Loucy (cell line): ENCODE measurements at regions not wholly inside any gene's neighbourhood (a gene's known extent, or its start where the extent isn't known, plus 50 kb on each side); places are given as distances from the start of the nearest gene placed in this dataset.
A peak's percentile ranks its signal among the peaks of the same experiment; 100 is the strongest.

Source experiments
- H2AFZ ChIP-seq: fragments of 200-600 bp; sonication (generic); 2 replicates; pipeline ENCODE4 v1.6.0; 2016; ENCODE audit warnings: antibody characterized with exemption, mild to moderate bottlenecking, low read length, moderate library complexity
- H3F3A ChIP-seq: fragments of 200-600 bp; 2 replicates; pipeline ENCODE4 v1.6.0; 2016; ENCODE audit warnings: antibody characterized with exemption, low read depth, mild to moderate bottlenecking
- H3K27me3 ChIP-seq: fragments of 200-600 bp; sonication (generic); 2 replicates; pipeline ENCODE4 v1.6.1; 2014; ENCODE audit warnings: low read length, mild to moderate bottlenecking; ENCODE audit not compliant: insufficient read depth, poor library complexity, severe bottlenecking
- H3K36me3 ChIP-seq: fragments of 200-600 bp; sonication (generic); 2 replicates; pipeline ENCODE4 v1.6.1; 2016; ENCODE audit warnings: low read length; ENCODE audit not compliant: insufficient read depth
- H3K4me1 ChIP-seq: fragments of 200-600 bp; sonication (generic); 2 replicates; pipeline ENCODE4 v1.5.1; 2014; ENCODE audit warnings: low read length, mild to moderate bottlenecking; ENCODE audit not compliant: insufficient read depth, poor library complexity, severe bottlenecking
- H3K4me2 ChIP-seq: fragments of 200-600 bp; sonication (generic); 2 replicates; pipeline ENCODE4 v1.6.0; 2014; ENCODE audit warnings: antibody characterized with exemption, low read length, low read depth, mild to moderate bottlenecking; ENCODE audit not compliant: poor library complexity, severe bottlenecking
- H3K4me3 ChIP-seq: fragments of 200-600 bp; sonication (generic); 2 replicates; pipeline ENCODE4 v1.5.1; 2014; ENCODE audit warnings: low read length, mild to moderate bottlenecking, mixed read lengths; ENCODE audit not compliant: poor library complexity, severe bottlenecking
- H3K79me2 ChIP-seq: fragments of 200-600 bp; sonication (generic); 2 replicates; pipeline ENCODE4 v1.6.1; 2014; ENCODE audit warnings: low read length; ENCODE audit not compliant: insufficient read depth
- H3K9ac ChIP-seq: fragments of 200-600 bp; sonication (generic); 2 replicates; pipeline ENCODE4 v1.6.0; 2014; ENCODE audit warnings: mild to moderate bottlenecking, low read depth, low read length, moderate library complexity; ENCODE audit not compliant: poor library complexity, severe bottlenecking
- H3K9me2 ChIP-seq: fragments of 200-600 bp; sonication (generic); replicated peaks from 2 replicates; pipeline ENCODE4 v1.6.1; 2016; ENCODE audit warnings: low read depth, low read length, mixed read lengths
- H3K9me3 ChIP-seq: fragments of 200-600 bp; sonication (generic); 2 replicates; pipeline ENCODE4 v1.6.1; 2014; ENCODE audit warnings: mild to moderate bottlenecking, antibody characterized with exemption, low read length, low read depth; ENCODE audit not compliant: insufficient read depth
- H4K20me1 ChIP-seq: fragments of 200-600 bp; sonication (generic); 2 replicates; pipeline ENCODE4 v1.6.0; 2014; ENCODE audit warnings: antibody characterized with exemption, low read length, mild to moderate bottlenecking; ENCODE audit not compliant: insufficient read depth, poor library complexity, severe bottlenecking
- CTCF ChIP-seq: fragments of 200-600 bp; sonication (generic); conservative IDR thresholded peaks from 2 replicates; pipeline ENCODE4 v1.5.1; 2014; ENCODE audit warnings: mild to moderate bottlenecking, antibody characterized with exemption, low read length
- EZH2phosphoT487 ChIP-seq: fragments of 200-600 bp; IDR thresholded peaks from 2 replicates; pipeline ENCODE4 v1.6.1; 2018; ENCODE audit warnings: antibody characterized with exemption, mild to moderate bottlenecking, moderate library complexity, borderline replicate concordance

- Histone ChIP-seq H3K27me3 (no peaks in the 10 kb centered on the region), H4K20me1 (no peaks in the 10 kb centered on the region), H3K79me2 (no peaks in the 10 kb centered on the region), H3K9me3 (no peaks in the 10 kb centered on the region), H2AFZ (no peak overlapping the region), H3F3A (no peaks in the 10 kb centered on the region), H3K36me3 (no peaks in the 10 kb centered on the region), H3K9ac (no peak overlapping the region), H3K4me3 (no peak overlapping the region), H3K9me2 (no peaks in the 10 kb centered on the region), H3K4me2 (no peak overlapping the region), H3K4me1 (no peaks in the 10 kb centered on the region)
- TF ChIP-seq EZH2phosphoT487 (no peak), CTCF (peak; percentile 78)
Observed at GRCh38 chr14:85195872-85196477, 334.0 kb upstream of the FLRT2 start.

- no peak overlapping the region for H3K4me3 ChIP-seq
- no peaks in the 10 kb centered on the region for H3K4me1 ChIP-seq
- H3K9me2 ChIP-seq: no peaks in the 10 kb centered on the region
- no peaks in the 10 kb centered on the region for H3K79me2 ChIP-seq
- H3K4me2 ChIP-seq: no peak overlapping the region
- no peaks in the 10 kb centered on the region for H4K20me1 ChIP-seq
- H3K9ac ChIP-seq: no peak overlapping the region
- no peaks in the 10 kb centered on the region for H3K9me3 ChIP-seq
- H3K27me3 ChIP-seq: no peaks in the 10 kb centered on the region
- no peak overlapping the region for H2AFZ ChIP-seq
- H3F3A ChIP-seq: no peaks in the 10 kb centered on the region
- no peak for TF ChIP-seq CTCF
- TF ChIP-seq EZH2phosphoT487: no peak
- H3K36me3 ChIP-seq: no peaks in the 10 kb centered on the region
Observed at GRCh38 chr14:85198001-85198400, 331.9 kb upstream of the FLRT2 start.

GRCh38 chr14:85205875-85206274, 324.1 kb upstream of the FLRT2 start:
- Histone ChIP-seq H3K4me1 (peaks cover 14% of the 10 kb centered on the region), H3K9ac (no peak overlapping the region), H3K9me2 (no peaks in the 10 kb centered on the region), H3K36me3 (no peaks in the 10 kb centered on the region), H3K4me3 (no peak overlapping the region), H3K79me2 (no peaks in the 10 kb centered on the region), H2AFZ (no peak overlapping the region), H4K20me1 (no peaks in the 10 kb centered on the region), H3K9me3 (no peaks in the 10 kb centered on the region), H3F3A (no peaks in the 10 kb centered on the region), H3K4me2 (no peak overlapping the region), H3K27me3 (no peaks in the 10 kb centered on the region)
- TF ChIP-seq CTCF (no peak), EZH2phosphoT487 (no peak)
